Suprapubic skin (tissue), 3 donors: ENCODE measurements at regions not wholly inside any gene's neighbourhood (a gene's known extent, or its start where the extent isn't known, plus 50 kb on each side); places are given as distances from the start of the nearest gene placed in this dataset.

Source experiments
- POLR2AphosphoS5 ChIP-seq, 3 donors: sonication (generic); formaldehyde crosslinking; IDR thresholded peaks; one replicate each; pipeline ENCODE4 v1.6.1; 2017; ENCODE audit warnings: antibody characterized with exemption in 3 of 3
- TF ChIP-seq, protein P1 (sequence below), 2 donors: fragments of 200-600 bp in 1 of 2; fragments of 450-650 bp in 1 of 2; sonication (generic) in 1 of 2; IDR thresholded peaks; one replicate each; pipeline ENCODE4 v1.5.1; 2016 to 2019; ENCODE audit warnings: antibody characterized with exemption in 2 of 2, mild to moderate bottlenecking in 1 of 2, moderate library complexity in 1 of 2

DNA sequence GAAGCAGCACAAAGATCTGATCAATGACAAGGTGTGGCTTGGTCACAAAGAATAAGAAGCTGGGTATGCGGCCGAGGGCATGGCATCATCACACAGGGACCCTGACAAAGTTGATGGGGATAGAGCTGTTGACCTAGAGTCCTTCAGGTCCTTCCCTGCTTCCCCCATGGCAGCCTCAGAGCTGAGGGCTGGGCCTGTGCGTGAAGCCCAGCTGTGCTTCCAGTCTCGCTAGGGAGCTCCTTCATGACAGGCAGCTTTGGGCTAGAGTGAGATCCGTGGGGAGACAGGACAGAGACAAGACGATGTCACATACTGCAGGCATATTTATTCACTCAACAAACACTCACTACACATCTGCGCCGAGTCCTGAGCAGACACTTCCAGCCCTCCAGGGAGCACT is 56.4 kb upstream of the NEURL1B start:
- no peak for TF ChIP-seq POLR2AphosphoS5 (IDR thresholded peaks at IDR 0.05)
- TF ChIP-seq, protein P1, sequence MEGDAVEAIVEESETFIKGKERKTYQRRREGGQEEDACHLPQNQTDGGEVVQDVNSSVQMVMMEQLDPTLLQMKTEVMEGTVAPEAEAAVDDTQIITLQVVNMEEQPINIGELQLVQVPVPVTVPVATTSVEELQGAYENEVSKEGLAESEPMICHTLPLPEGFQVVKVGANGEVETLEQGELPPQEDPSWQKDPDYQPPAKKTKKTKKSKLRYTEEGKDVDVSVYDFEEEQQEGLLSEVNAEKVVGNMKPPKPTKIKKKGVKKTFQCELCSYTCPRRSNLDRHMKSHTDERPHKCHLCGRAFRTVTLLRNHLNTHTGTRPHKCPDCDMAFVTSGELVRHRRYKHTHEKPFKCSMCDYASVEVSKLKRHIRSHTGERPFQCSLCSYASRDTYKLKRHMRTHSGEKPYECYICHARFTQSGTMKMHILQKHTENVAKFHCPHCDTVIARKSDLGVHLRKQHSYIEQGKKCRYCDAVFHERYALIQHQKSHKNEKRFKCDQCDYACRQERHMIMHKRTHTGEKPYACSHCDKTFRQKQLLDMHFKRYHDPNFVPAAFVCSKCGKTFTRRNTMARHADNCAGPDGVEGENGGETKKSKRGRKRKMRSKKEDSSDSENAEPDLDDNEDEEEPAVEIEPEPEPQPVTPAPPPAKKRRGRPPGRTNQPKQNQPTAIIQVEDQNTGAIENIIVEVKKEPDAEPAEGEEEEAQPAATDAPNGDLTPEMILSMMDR (IDR thresholded peaks at IDR 0.05): no peak
